ENCODE measurements at regions not wholly inside any gene's neighbourhood (a gene's known extent, or its start where the extent isn't known, plus 50 kb on each side); places are given as distances from the start of the nearest gene placed in this dataset.
"Not testable (repeated sequence)": the region's sequence is repeated elsewhere in the genome, so short reads cannot be mapped to it uniquely, and the experiment has no call there.

GRCh38 chr12:60529723-60530122 lies 933.9 kb downstream of the SLC16A7 start:
- DNase-seq (ENCODE audit: low read depth), result no peak

GRCh38 chr12:60535363-60535762 lies 939.5 kb downstream of the SLC16A7 start:
- DNase-seq (ENCODE audit: low read depth), result no peak
- no peak overlapping the region for H3K4me3 ChIP-seq (ENCODE audit: low read depth, low read length)

More at GRCh38 chr12:60529723-60530122, 933.9 kb downstream of the SLC16A7 start:
- H3K4me3 ChIP-seq (ENCODE audit: low read depth, low read length), result no peak overlapping the region

DNA sequence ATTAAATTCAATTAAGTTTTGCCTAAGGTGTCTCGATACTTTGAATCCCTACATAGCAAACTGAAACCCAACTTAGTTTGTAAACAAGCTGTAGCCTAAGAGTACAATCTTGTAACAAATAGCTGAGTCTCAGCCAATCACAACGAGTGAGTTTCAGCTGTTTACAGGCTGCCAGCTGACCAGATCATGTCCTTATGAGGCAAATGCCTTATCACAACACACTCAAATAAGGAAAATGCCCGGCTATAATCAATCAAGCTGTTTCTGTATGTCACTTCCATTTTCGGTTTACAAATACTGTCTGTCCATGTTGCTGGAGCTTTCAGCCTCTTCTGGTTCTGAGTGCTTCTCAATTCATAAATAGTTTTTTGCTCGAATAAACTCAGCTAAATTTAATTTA lies 943.8 kb downstream of the SLC16A7 start:
- DNase-seq (ENCODE audit: low read depth), result no peak
- H3K4me3 ChIP-seq (ENCODE audit: low read depth, low read length), result no peak overlapping the region

- DNase-seq (ENCODE audit: low read depth), result no peak
- no peak overlapping the region for H3K4me3 ChIP-seq (ENCODE audit: low read depth, low read length)
Measured at GRCh38 chr12:60568914-60569313, 973.1 kb downstream of the SLC16A7 start.

DNA sequence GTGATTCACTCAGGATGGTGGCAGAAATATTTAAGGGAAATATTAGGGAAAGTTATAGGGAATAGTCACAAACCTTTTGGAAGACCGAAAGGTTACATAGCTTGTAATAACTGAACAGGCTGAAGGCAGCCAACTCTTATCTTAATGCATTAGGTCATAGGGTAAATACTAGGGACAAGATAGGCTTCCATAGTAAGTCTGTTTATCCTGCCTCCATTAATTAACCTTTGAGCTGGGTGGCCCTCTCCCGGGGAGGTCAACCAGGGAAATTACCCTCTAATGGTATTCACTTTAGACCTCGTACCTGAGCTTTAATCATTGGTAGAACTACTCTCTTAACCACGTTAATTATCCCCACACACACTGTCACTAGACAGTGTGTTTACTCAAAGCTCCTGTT lies 981.8 kb downstream of the SLC16A7 start:
- H3K4me3 ChIP-seq (ENCODE audit: low read depth, low read length), result no peak overlapping the region

DNA sequence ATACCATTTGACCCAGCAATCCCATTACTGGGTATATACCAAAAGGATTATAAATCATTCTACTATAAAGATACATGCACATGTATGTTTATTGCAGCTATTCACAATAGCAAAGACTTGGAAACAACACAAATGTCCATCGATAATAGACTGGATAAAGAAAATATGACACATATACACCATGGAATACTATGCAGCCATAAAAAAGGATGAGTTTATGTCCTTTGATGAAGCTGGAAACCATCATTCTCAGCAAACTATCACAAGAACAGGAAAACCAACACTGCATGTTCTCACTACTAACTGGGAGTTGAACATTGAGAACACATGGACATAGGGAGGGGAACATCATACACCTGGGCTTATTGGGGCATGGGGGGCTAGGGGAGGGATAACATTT lies 991.8 kb downstream of the SLC16A7 start:
- DNase-seq (ENCODE audit: low read depth); H3K4me3 ChIP-seq (ENCODE audit: low read depth, low read length): not testable (repeated sequence)

More for the DNA sequence above, 981.8 kb downstream of the SLC16A7 start:
- DNase-seq (ENCODE audit: low read depth), result no peak

GRCh38 chr12:60594035-60594711 lies 998.3 kb downstream of the SLC16A7 start:
- no peak for DNase-seq (ENCODE audit: low read depth)
- no peak overlapping the region for H3K4me3 ChIP-seq (ENCODE audit: low read depth, low read length)

- no peak for DNase-seq (ENCODE audit: low read depth)
Measured at GRCh38 chr12:60602601-60603000, 1006.8 kb downstream of the SLC16A7 start.

DNA sequence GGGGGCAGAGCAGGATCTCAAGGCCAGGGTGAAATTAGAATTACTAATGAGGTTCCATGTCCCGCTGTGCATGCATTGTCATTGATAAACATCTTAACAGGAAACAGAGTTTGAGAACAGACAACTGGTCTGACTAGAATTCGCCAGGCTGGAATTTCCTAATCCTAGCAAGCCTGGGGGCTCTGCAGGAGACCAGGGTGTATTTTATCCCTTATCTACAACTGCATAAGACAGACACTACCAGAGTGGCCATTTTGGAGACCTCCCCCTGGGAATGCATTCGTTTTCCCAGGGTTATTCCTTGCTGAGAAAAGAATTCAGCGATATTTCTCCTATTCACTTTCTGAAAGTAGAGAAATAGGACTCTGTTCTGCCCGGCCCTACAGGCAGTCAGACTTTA lies 1007.6 kb downstream of the SLC16A7 start:
- not testable (repeated sequence) for DNase-seq (ENCODE audit: low read depth); H3K4me3 ChIP-seq (ENCODE audit: low read depth, low read length)

More at GRCh38 chr12:60602601-60603000, 1006.8 kb downstream of the SLC16A7 start:
- no peak overlapping the region for H3K4me3 ChIP-seq (ENCODE audit: low read depth, low read length)

DNA sequence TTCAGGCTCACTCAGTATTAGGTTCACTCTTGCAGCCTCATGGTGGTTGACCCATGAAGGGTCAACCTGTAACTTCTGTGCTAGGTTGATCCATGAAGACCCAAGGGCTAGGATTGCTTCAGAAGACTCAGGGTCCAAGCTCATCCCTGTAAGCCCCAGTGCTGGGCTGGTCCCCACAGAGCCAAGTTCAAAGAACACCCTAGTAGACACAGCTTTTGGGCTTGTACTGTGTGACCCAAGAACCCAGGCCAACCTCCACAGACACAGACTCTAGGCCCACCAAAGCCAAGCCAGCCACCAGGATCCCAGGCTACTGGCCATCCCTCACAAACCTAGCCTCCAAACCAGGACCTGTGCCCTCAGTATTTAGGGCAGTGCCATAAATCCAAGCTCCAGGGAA lies 1020.6 kb downstream of the SLC16A7 start:
- no peak for DNase-seq (ENCODE audit: low read depth)
- H3K4me3 ChIP-seq (ENCODE audit: low read depth, low read length), result no peak overlapping the region

GRCh38 chr12:60630796-60631195 lies 1035.0 kb downstream of the SLC16A7 start:
- DNase-seq (ENCODE audit: low read depth), result no peak
- no peak overlapping the region for H3K4me3 ChIP-seq (ENCODE audit: low read depth, low read length)

DNA sequence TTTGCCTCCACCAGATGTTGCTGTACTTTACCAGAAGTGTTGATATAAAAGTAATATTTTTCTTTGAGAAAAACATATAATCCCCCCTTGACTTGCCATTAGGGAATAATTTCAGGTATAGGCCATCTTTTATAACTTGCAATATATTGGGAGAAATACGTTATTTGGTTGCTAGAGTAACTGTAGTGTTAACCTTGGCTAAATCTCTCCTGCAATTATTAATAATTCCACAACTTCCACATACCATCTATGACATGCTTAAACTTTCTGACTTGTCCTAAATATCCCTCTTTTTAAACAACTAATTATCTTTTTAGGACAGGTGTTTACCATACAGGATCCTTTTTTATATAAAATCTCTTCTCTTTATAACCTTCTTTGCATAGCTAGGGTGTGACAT lies 1048.2 kb downstream of the SLC16A7 start:
- DNase-seq (ENCODE audit: low read depth), result no peak
- no peak overlapping the region for H3K4me3 ChIP-seq (ENCODE audit: low read depth, low read length)

DNA sequence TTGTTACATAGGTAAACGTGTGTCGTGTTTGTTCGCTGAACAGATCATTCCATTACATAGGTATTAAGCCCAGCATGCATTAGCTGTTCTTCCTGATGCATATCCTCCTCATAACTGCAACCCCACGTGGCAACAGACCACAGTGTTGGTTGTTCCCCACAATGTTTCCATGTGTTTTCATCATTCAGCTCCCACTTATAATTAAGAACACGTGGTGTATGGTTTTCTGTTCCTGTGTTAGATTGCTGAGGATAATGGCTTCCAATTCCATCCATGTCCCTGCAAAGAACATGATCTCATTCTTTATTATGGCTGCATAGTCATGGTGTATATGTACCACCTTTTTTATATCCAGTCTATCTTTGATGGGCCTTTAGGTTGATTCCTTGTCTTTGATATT lies 1071.1 kb downstream of the SLC16A7 start:
- no peak overlapping the region for H3K4me3 ChIP-seq (ENCODE audit: low read depth, low read length)
- no peak for DNase-seq (ENCODE audit: low read depth)

- DNase-seq (ENCODE audit: low read depth), result no peak
- no peak overlapping the region for H3K4me3 ChIP-seq (ENCODE audit: low read depth, low read length)
Measured at GRCh38 chr12:60672949-60673348, 1077.1 kb downstream of the SLC16A7 start.

- DNase-seq (ENCODE audit: low read depth), result no peak
- no peak overlapping the region for H3K4me3 ChIP-seq (ENCODE audit: low read depth, low read length)
Measured at GRCh38 chr12:60684988-60685655, 1089.3 kb downstream of the SLC16A7 start.

DNA sequence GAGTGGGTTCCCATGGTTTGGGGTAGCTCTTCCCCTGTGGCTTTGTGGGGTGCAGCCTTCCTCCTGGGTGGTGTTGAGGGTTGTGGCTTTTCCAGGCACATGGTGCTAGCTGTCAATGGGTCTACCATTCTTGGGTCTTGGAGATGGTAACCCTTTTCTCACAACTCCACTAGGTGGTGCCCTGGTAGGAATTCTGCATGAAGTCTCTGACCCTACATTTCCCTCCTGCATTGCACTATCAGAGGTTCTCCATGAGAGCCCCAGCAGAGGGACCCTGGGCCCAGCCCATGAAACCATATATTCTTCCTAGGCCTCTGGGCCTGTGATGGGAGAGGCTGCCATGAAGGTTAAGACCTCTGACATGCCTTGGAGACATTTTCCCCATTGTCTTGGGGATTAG lies 1093.3 kb downstream of the SLC16A7 start:
- no peak for DNase-seq (ENCODE audit: low read depth)

DNA sequence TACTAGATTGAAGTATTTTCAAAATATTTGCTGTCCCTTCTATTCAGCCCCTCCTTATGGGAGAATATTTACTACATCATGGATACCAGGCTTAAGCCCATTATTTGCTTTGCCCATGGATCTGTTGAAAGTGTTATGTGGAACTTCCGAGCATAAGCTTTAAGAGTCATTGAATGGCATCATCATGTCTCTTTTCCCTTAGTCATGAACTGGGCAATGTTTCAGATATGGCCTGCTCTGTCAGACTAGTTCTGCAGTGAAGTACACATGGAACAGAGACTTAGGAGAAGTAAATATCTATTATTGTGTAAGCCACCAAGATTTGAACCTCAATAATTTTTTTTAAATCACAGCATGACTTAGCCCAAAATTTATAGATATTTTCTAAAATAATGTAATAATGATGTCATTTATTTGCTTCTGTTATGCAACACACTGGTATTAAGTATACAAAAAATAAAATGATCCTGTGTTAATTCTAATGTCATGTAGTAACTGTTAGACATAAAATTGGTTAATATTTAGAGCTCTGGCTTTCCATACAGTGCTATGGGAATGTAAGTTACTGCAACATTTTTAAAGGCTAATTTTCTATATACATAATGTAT lies 1097.3 kb downstream of the SLC16A7 start:
- no peak for DNase-seq (ENCODE audit: low read depth)

More for the DNA sequence above, 1093.3 kb downstream of the SLC16A7 start:
- no peak overlapping the region for H3K4me3 ChIP-seq (ENCODE audit: low read depth, low read length)

GRCh38 chr12:60704171-60704914 lies 1108.5 kb downstream of the SLC16A7 start:
- no peak overlapping the region for H3K4me3 ChIP-seq (ENCODE audit: low read depth, low read length)
- no peak for DNase-seq (ENCODE audit: low read depth)

More for the DNA sequence above, 1097.3 kb downstream of the SLC16A7 start:
- no peak overlapping the region for H3K4me3 ChIP-seq (ENCODE audit: low read depth, low read length)

DNA sequence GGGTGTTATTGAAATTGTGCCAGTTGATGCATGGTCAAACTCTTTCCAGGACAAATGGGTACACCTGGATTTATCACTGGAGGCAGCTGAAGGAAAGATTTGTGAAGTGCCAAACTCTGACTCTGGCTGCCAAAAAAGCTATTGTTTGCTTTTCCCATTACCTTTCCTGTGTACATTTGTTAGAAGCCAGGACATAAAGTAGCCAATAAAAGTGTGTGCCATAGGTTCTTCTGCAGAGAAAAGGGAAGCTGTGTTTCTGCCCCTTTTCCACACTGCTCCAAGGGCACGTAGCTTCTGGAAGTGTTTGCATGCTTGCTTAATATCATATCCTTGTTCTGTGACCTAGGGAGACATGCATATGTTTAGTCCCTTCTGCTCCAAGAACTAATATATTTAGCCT lies 1114.4 kb downstream of the SLC16A7 start:
- no peak for DNase-seq (ENCODE audit: low read depth)
- H3K4me3 ChIP-seq (ENCODE audit: low read depth, low read length), result no peak overlapping the region

All from skeletal muscle cell (primary cell).